ENCODE measurements at regions not wholly inside any gene's neighbourhood (a gene's known extent, or its start where the extent isn't known, plus 50 kb on each side); places are given as distances from the start of the nearest gene placed in this dataset.

DNA sequence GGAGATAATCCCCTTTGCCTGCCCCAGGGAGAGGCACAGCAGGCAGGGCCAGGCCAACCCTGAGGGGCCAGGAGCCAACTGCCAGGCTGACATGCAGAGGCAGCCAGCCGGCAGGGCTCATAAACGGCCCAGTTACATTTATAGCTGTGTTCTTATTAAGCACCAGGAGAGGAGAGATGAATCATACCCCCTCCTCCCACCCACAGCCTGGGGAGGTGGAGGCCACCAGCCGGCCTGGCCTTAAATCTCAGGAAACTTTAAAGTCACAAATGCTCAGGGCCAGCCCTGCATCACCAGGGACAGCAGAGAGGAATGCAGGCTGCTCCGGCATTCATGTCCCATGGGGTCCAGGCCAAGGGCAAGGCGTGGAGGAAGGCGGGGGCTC lies 177.2 kb downstream of the TMEM132E start:
- no peak overlapping the region for H3K27ac ChIP-seq (ENCODE audit: low read depth in 1 of 2, low read length in 2 of 2)
- H3K9me3 Mint-ChIP-seq: no peaks in the 10 kb centered on the region
- H3K27ac Mint-ChIP-seq: no peak overlapping the region
- peaks cover 52% of the 10 kb centered on the region for H3K27me3 Mint-ChIP-seq
- DNase-seq (no peak), ATAC-seq (ENCODE audit: poor library complexity) (no peak)
- H3K36me3 ChIP-seq (ENCODE audit: insufficient read depth, low read length): no peaks in the 10 kb centered on the region
- H3K4me1 Mint-ChIP-seq (ENCODE audit: low read depth): no peaks in the 10 kb centered on the region
- no peak overlapping the region for H3K4me3 ChIP-seq (ENCODE audit: low read length)
- H3K27me3 ChIP-seq (ENCODE audit: control insufficient read depth in 1 of 2, insufficient read depth in 2 of 2, low read length in 2 of 2): peaks cover 5 to 15% of the 10 kb centered on the region in 2 experiments
- H3K4me1 ChIP-seq (ENCODE audit: insufficient read depth, low read length): no peaks in the 10 kb centered on the region
- POLR2A ChIA-PET: no interaction called here
- H3K9me3 ChIP-seq (ENCODE audit: control insufficient read depth in 1 of 2, insufficient read depth in 1 of 2, low read length in 2 of 2): peaks cover 0 to 3% of the 10 kb centered on the region in 2 experiments
- CTCF ChIA-PET: no interaction called here
- intact Hi-C loops (cut with DNase I, micrococcal nuclease): no loop called here
- no peak overlapping the region for H3K4me3 Mint-ChIP-seq
- TF ChIP-seq, protein P1, sequence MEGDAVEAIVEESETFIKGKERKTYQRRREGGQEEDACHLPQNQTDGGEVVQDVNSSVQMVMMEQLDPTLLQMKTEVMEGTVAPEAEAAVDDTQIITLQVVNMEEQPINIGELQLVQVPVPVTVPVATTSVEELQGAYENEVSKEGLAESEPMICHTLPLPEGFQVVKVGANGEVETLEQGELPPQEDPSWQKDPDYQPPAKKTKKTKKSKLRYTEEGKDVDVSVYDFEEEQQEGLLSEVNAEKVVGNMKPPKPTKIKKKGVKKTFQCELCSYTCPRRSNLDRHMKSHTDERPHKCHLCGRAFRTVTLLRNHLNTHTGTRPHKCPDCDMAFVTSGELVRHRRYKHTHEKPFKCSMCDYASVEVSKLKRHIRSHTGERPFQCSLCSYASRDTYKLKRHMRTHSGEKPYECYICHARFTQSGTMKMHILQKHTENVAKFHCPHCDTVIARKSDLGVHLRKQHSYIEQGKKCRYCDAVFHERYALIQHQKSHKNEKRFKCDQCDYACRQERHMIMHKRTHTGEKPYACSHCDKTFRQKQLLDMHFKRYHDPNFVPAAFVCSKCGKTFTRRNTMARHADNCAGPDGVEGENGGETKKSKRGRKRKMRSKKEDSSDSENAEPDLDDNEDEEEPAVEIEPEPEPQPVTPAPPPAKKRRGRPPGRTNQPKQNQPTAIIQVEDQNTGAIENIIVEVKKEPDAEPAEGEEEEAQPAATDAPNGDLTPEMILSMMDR (IDR thresholded peaks at IDR 0.05): no peak
- no peaks in the 10 kb centered on the region for H3K36me3 Mint-ChIP-seq (ENCODE audit: low read depth)

DNA sequence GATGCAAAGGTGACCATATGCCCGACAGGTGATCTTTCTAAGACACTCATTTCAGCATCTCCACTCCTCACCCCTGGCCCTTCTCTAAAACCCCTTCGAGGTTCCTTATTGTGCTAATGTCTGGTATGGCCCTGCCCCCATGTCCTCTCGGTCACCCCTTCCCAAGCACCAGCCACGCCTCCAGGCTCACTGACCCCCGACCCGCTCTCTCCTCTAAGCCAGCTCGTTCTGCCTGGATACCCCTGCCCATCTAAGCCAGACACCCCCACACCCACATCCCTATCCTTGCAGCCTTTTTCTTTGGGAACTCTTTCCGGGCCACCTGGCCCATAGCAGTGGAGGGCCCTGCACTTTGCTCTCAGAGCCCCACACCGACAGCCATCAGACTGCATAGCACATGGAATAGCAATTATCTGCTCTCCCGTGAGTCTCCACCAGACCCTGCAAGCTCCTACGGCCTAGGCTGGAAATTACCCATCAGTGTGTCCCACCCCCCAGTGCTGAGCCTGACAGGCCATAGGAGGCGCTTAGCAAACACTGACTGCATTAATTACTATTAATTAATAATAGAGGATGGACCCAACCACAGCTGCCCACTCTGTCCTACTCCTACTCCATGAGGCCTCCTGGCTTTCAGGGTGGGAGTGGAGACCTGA lies 176.7 kb downstream of the TMEM132E start:
- intact Hi-C loops (cut with DNase I, micrococcal nuclease): no loop called here
- no peaks in the 10 kb centered on the region for H3K4me1 Mint-ChIP-seq (ENCODE audit: low read depth)
- ATAC-seq (ENCODE audit: poor library complexity) (no peak), DNase-seq (no peak)
- H3K4me1 ChIP-seq (ENCODE audit: insufficient read depth, low read length): no peaks in the 10 kb centered on the region
- peaks cover 5 to 15% of the 10 kb centered on the region in 2 experiments for H3K27me3 ChIP-seq (ENCODE audit: control insufficient read depth in 1 of 2, insufficient read depth in 2 of 2, low read length in 2 of 2)
- H3K36me3 Mint-ChIP-seq (ENCODE audit: low read depth): no peaks in the 10 kb centered on the region
- H3K9me3 ChIP-seq (ENCODE audit: control insufficient read depth in 1 of 2, insufficient read depth in 1 of 2, low read length in 2 of 2): peaks cover 0 to 3% of the 10 kb centered on the region in 2 experiments
- H3K27ac ChIP-seq (ENCODE audit: low read depth in 1 of 2, low read length in 2 of 2): no peak overlapping the region
- H3K9me3 Mint-ChIP-seq: no peaks in the 10 kb centered on the region
- H3K4me3 Mint-ChIP-seq: no peak overlapping the region
- H3K4me3 ChIP-seq (ENCODE audit: low read length): no peak overlapping the region
- no peaks in the 10 kb centered on the region for H3K36me3 ChIP-seq (ENCODE audit: insufficient read depth, low read length)
- H3K27me3 Mint-ChIP-seq: peaks cover 50% of the 10 kb centered on the region
- TF ChIP-seq, protein P1 (IDR thresholded peaks at IDR 0.05): no peak
- CTCF ChIA-PET: no interaction called here
- H3K27ac Mint-ChIP-seq: no peak overlapping the region
- POLR2A ChIA-PET: no interaction called here

DNA sequence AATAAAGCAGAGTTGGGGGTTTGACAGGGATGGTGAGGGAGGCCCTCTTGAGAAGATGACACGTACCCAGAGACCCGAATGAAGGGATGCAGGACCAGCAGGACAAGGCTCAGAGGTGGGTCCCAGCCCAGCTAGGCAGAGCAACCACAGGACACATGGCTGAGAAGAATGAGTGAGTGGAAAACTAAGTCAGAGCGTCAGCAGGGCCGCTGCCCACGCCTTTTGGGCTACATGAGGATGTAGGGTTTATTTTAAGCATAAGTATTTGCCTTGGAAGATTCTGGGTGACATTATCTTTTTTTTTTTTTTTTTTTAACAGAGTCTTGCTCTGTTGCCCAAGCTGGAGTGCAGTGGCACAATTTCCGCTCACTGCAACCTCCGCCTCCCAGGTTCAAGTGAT lies 176.0 kb downstream of the TMEM132E start:
- Mint-ChIP-seq H3K4me3 (no peak overlapping the region), H3K27ac (no peak overlapping the region), H3K27me3 (peaks cover 56% of the 10 kb centered on the region), H3K36me3 (ENCODE audit: low read depth) (no peaks in the 10 kb centered on the region), H3K4me1 (ENCODE audit: low read depth) (no peaks in the 10 kb centered on the region), H3K9me3 (no peaks in the 10 kb centered on the region)
- Histone ChIP-seq H3K27me3 (ENCODE audit: control insufficient read depth in 1 of 2, insufficient read depth in 2 of 2, low read length in 2 of 2) (peaks cover 5 to 17% of the 10 kb centered on the region in 2 experiments), H3K9me3 (ENCODE audit: control insufficient read depth in 1 of 2, insufficient read depth in 1 of 2, low read length in 2 of 2) (peaks cover 0 to 3% of the 10 kb centered on the region in 2 experiments), H3K4me1 (ENCODE audit: insufficient read depth, low read length) (no peaks in the 10 kb centered on the region), H3K27ac (ENCODE audit: low read depth in 1 of 2, low read length in 2 of 2) (no peak overlapping the region), H3K4me3 (ENCODE audit: low read length) (no peak overlapping the region), H3K36me3 (ENCODE audit: insufficient read depth, low read length) (no peaks in the 10 kb centered on the region)
- ChIA-PET POLR2A (no interaction called here), CTCF (no interaction called here)
- TF ChIP-seq, protein P1 (IDR thresholded peaks at IDR 0.05): no peak
- DNase-seq (no peak), ATAC-seq (ENCODE audit: poor library complexity) (no peak)
- intact Hi-C loops (cut with DNase I, micrococcal nuclease): no loop called here

Measured in CD4-positive, alpha-beta T cell (primary cell).